WTC11 (cell line): ENCODE measurements at regions not wholly inside any gene's neighbourhood (a gene's known extent, or its start where the extent isn't known, plus 50 kb on each side); places are given as distances from the start of the nearest gene placed in this dataset.

Source experiments
- ATAC-seq: fragments of 200-7000 bp; cut with Tn5 transposase; 2 replicates; pipeline ENCODE4 v1.10.0; 2021; ENCODE audit warnings: mild to moderate bottlenecking, moderate library complexity
- CTCF ChIA-PET: fragments of 300-600 bp; sonication (Branson Sonifier 250); formaldehyde crosslinking; loops from one replicate; lab custom pipeline; 2021; ENCODE audit warnings: antibody characterized with exemption; lab: Charles Lee
- POLR2A ChIA-PET: fragments of 350-600 bp; sonication (Branson Sonifier 250); formaldehyde crosslinking; loops from one replicate; lab custom pipeline; 2021; ENCODE audit warnings: antibody characterized with exemption; lab: Charles Lee
- DNase-seq: peaks from one replicate; pipeline ENCODE4 v3.0.0; 2021; ENCODE audit warnings: low spot score
- H3K27ac Mint-ChIP-seq: 2 replicates; pipeline ENCODE4 v1.8.0; 2021; ENCODE audit warnings: mixed read lengths
- H3K27me3 Mint-ChIP-seq: 2 replicates; pipeline ENCODE4 v1.8.0; 2021; ENCODE audit warnings: low read depth, mild to moderate bottlenecking, moderate library complexity, mixed read lengths
- H3K36me3 Mint-ChIP-seq: 2 replicates; pipeline ENCODE4 v1.8.0; 2021; ENCODE audit warnings: mixed read lengths
- H3K4me1 Mint-ChIP-seq: 2 replicates; pipeline ENCODE4 v1.8.0; 2022; ENCODE audit warnings: mixed read lengths
- H3K4me3 Mint-ChIP-seq: 2 replicates; pipeline ENCODE4 v1.8.0; 2021; ENCODE audit warnings: mild to moderate bottlenecking, moderate library complexity, mixed read lengths
- H3K9me3 Mint-ChIP-seq: 2 replicates; pipeline ENCODE4 v1.8.0; 2021; ENCODE audit warnings: mixed read lengths
- AFF4 ChIP-seq: sonication (generic); formaldehyde crosslinking; IDR thresholded peaks from 2 replicates; pipeline ENCODE4 v1.8.1; 2023; ENCODE audit warnings: mild to moderate bottlenecking, missing genetic modification reagents, borderline replicate concordance
- ARID4B ChIP-seq: sonication (generic); formaldehyde crosslinking; IDR thresholded peaks from 2 replicates; pipeline ENCODE4 v1.8.0; 2023; ENCODE audit warnings: missing genetic modification reagents, mild to moderate bottlenecking, borderline replicate concordance
- ATF6 ChIP-seq: sonication (generic); formaldehyde crosslinking; IDR thresholded peaks from 2 replicates; pipeline ENCODE4 v1.8.1; 2023; ENCODE audit warnings: mild to moderate bottlenecking, missing genetic modification reagents
- E2F5 ChIP-seq: sonication (generic); formaldehyde crosslinking; IDR thresholded peaks from 2 replicates; pipeline ENCODE4 v1.8.1; 2022; ENCODE audit warnings: mild to moderate bottlenecking, moderate library complexity, missing genetic modification reagents
- EMX1 ChIP-seq: fragments of 250-450 bp; sonication (Bioruptor Pico); IDR thresholded peaks from 2 replicates; pipeline ENCODE4 v1.8.0; 2021; ENCODE audit warnings: mild to moderate bottlenecking
- FOXP4 ChIP-seq: sonication (generic); formaldehyde crosslinking; IDR thresholded peaks from 2 replicates; pipeline ENCODE4 v1.8.0; 2022; ENCODE audit warnings: mild to moderate bottlenecking, missing genetic modification reagents
- HMGXB4 ChIP-seq: sonication (generic); formaldehyde crosslinking; IDR thresholded peaks from 2 replicates; pipeline ENCODE4 v1.8.1; 2023; ENCODE audit warnings: mild to moderate bottlenecking, moderate library complexity, missing genetic modification reagents
- MYBL2 ChIP-seq: sonication (generic); formaldehyde crosslinking; IDR thresholded peaks from 2 replicates; pipeline ENCODE4 v1.8.1; 2023; ENCODE audit warnings: mild to moderate bottlenecking, moderate library complexity, missing genetic modification reagents
- NFYB ChIP-seq: sonication (generic); formaldehyde crosslinking; conservative IDR thresholded peaks from 2 replicates; pipeline ENCODE4 v1.8.0; 2022; ENCODE audit warnings: low read depth, missing genetic modification reagents
- RELA ChIP-seq: sonication (generic); formaldehyde crosslinking; IDR thresholded peaks from 2 replicates; pipeline ENCODE4 v1.8.1; 2022; ENCODE audit warnings: missing genetic modification reagents, mild to moderate bottlenecking, borderline replicate concordance
- TP53 ChIP-seq: sonication (generic); formaldehyde crosslinking; IDR thresholded peaks from 2 replicates; pipeline ENCODE4 v1.8.1; 2023; ENCODE audit warnings: mild to moderate bottlenecking, missing genetic modification reagents
- ZNF219 ChIP-seq: sonication (generic); formaldehyde crosslinking; IDR thresholded peaks from 2 replicates; pipeline ENCODE4 v1.8.0; 2023; ENCODE audit warnings: missing genetic modification reagents, mild to moderate bottlenecking, borderline replicate concordance
- ZNF281 ChIP-seq: sonication (generic); formaldehyde crosslinking; IDR thresholded peaks from 2 replicates; pipeline ENCODE4 v1.8.0; 2023; ENCODE audit warnings: mild to moderate bottlenecking, missing genetic modification reagents
- ZNF423 ChIP-seq: fragments of 250-450 bp; sonication (Bioruptor Pico); IDR thresholded peaks from 2 replicates; pipeline ENCODE4 v2.1.2; 2022; ENCODE audit warnings: mild to moderate bottlenecking, moderate library complexity
- ZSCAN18 ChIP-seq: fragments of 250-450 bp; sonication (Bioruptor Pico); IDR thresholded peaks from 2 replicates; pipeline ENCODE4 v2.1.2; 2022; ENCODE audit warnings: mild to moderate bottlenecking, moderate library complexity

GRCh38 chr2:189364607-189365006, 76.7 kb upstream of the WDR75 start (continued):
- TF ChIP-seq AFF4 (CRISPR knock-in tag) (no peak), ZSCAN18 (CRISPR knock-in tag) (no peak), NFYB (CRISPR knock-in tag) (no peak), ZNF281 (CRISPR knock-in tag) (no peak), ATF6 (no peak), ZNF423 (CRISPR knock-in tag) (no peak), FOXP4 (CRISPR knock-in tag) (no peak), ZNF219 (CRISPR knock-in tag) (no peak)
- TF ChIP-seq, all 79 proteins: peak for 0

- DNase-seq (no peak), ATAC-seq (no peak)
- H3K27me3 Mint-ChIP-seq, result no peaks in the 10 kb centered on the region
- H3K9me3 Mint-ChIP-seq, result no peaks in the 10 kb centered on the region
- H3K27ac Mint-ChIP-seq, result no peak overlapping the region
- ChIA-PET CTCF (no interaction called here), POLR2A (no interaction called here)
- no peaks in the 10 kb centered on the region for H3K4me1 Mint-ChIP-seq
- no peak overlapping the region for H3K4me3 Mint-ChIP-seq
- H3K36me3 Mint-ChIP-seq, result no peaks in the 10 kb centered on the region
- TF ChIP-seq EMX1 (CRISPR knock-in tag) (no peak), HMGXB4 (CRISPR knock-in tag) (no peak), TP53 (no peak), RELA (CRISPR knock-in tag) (no peak), ARID4B (CRISPR knock-in tag) (no peak), MYBL2 (no peak), E2F5 (CRISPR knock-in tag) (no peak)
Measured at GRCh38 chr2:189366349-189366748, 74.9 kb upstream of the WDR75 start.
